H9 (cell line): ENCODE measurements at regions not wholly inside any gene's neighbourhood (a gene's known extent, or its start where the extent isn't known, plus 50 kb on each side); places are given as distances from the start of the nearest gene placed in this dataset.

ENCODE experiments used
- DNase-seq: peaks from one replicate; pipeline ENCODE4 v3.0.0-alpha.2; 2017
- H2AFZ ChIP-seq: one replicate; pipeline ENCODE4 v1.6.1; 2013; ENCODE audit warnings: mild to moderate bottlenecking, low read length, control low read depth, moderate library complexity
- H2AK5ac ChIP-seq: 2 replicates; pipeline ENCODE4 v1.6.1; 2013; ENCODE audit warnings: low read length, control low read depth, mixed read lengths; ENCODE audit not compliant: insufficient read length
- H2BK120ac ChIP-seq: one replicate; pipeline ENCODE4 v1.6.1; 2013; ENCODE audit warnings: low read depth, mild to moderate bottlenecking, low read length, control low read depth, inconsistent platforms; ENCODE audit not compliant: poor library complexity, severe bottlenecking
- H2BK12ac ChIP-seq: 2 replicates; pipeline ENCODE4 v1.6.1; 2013; ENCODE audit warnings: low read length, control low read depth, mixed read lengths, low read depth; ENCODE audit not compliant: insufficient read length
- H2BK15ac ChIP-seq: 2 replicates; pipeline ENCODE4 v1.6.1; 2013; ENCODE audit warnings: low read depth, low read length, control low read depth
- H2BK20ac ChIP-seq: one replicate; pipeline ENCODE4 v1.6.1; 2013; ENCODE audit warnings: low read depth, mild to moderate bottlenecking, low read length, control low read depth, inconsistent platforms; ENCODE audit not compliant: poor library complexity, severe bottlenecking
- H2BK5ac ChIP-seq: 2 replicates; pipeline ENCODE4 v1.6.1; 2013; ENCODE audit warnings: low read length, control low read depth, mixed read lengths; ENCODE audit not compliant: insufficient read length
- H3K14ac ChIP-seq: 2 replicates; pipeline ENCODE4 v1.6.1; 2013; ENCODE audit warnings: low read length, control low read depth; ENCODE audit not compliant: insufficient read depth
- H3K18ac ChIP-seq: 2 replicates; pipeline ENCODE4 v1.6.1; 2013; ENCODE audit warnings: low read depth, mild to moderate bottlenecking, mixed read lengths, low read length, control low read depth; ENCODE audit not compliant: insufficient read length
- H3K23ac ChIP-seq: 2 replicates; pipeline ENCODE4 v1.6.1; 2013; ENCODE audit warnings: low read length, control low read depth, mixed read lengths, low read depth; ENCODE audit not compliant: insufficient read length
- H3K23me2 ChIP-seq: 2 replicates; pipeline ENCODE4 v1.6.1; 2013; ENCODE audit warnings: low read depth, mild to moderate bottlenecking, mixed read lengths, low read length, control low read depth; ENCODE audit not compliant: insufficient read length, poor library complexity, severe bottlenecking
- H3K27ac ChIP-seq: 2 replicates; pipeline ENCODE4 v1.5.1; 2013; ENCODE audit warnings: low read length, control low read depth, mixed read lengths, low read depth; ENCODE audit not compliant: insufficient read length
- H3K27me3 ChIP-seq: 2 replicates; pipeline ENCODE4 v1.6.1; 2013; ENCODE audit warnings: low read length, control low read depth, inconsistent platforms; ENCODE audit not compliant: insufficient read depth
- H3K4ac ChIP-seq: 2 replicates; pipeline ENCODE4 v1.6.1; 2013; ENCODE audit warnings: low read depth, mild to moderate bottlenecking, control low read depth, inconsistent platforms, low read length, moderate library complexity
- H3K4me1 ChIP-seq: 2 replicates; pipeline ENCODE4 v1.6.1; 2013; ENCODE audit warnings: low read length, control low read depth, inconsistent platforms; ENCODE audit not compliant: insufficient read depth
- H3K4me2 ChIP-seq: 2 replicates; pipeline ENCODE4 v1.6.1; 2013; ENCODE audit warnings: low read length, control low read depth, mixed read lengths; ENCODE audit not compliant: insufficient read length, insufficient read depth
- H3K56ac ChIP-seq: 2 replicates; pipeline ENCODE4 v1.6.1; 2013; ENCODE audit warnings: low read depth, mild to moderate bottlenecking, mixed read lengths, low read length, control low read depth; ENCODE audit not compliant: insufficient read length
- H3K79me1 ChIP-seq: 2 replicates; pipeline ENCODE4 v1.6.1; 2013; ENCODE audit warnings: low read depth, mild to moderate bottlenecking, moderate library complexity, low read length, control low read depth, inconsistent platforms; ENCODE audit not compliant: insufficient read depth, poor library complexity, severe bottlenecking
- H3K79me2 ChIP-seq: 2 replicates; pipeline ENCODE4 v1.6.1; 2013; ENCODE audit warnings: low read length, control low read depth, inconsistent platforms; ENCODE audit not compliant: insufficient read depth
- H3K9ac ChIP-seq: 2 replicates; pipeline ENCODE4 v1.6.1; 2013; ENCODE audit warnings: low read length, control low read depth, mixed read lengths; ENCODE audit not compliant: insufficient read length; ENCODE audit errors: extremely low read depth
- H3K9me3 ChIP-seq: one replicate; pipeline ENCODE4 v1.6.1; 2013; ENCODE audit warnings: low read depth, low read length, inconsistent platforms; ENCODE audit not compliant: control insufficient read depth
- H3T11ph ChIP-seq: one replicate; pipeline ENCODE4 v1.6.1; 2013; ENCODE audit warnings: mild to moderate bottlenecking, low read length, control low read depth, inconsistent platforms
- H4K20me1 ChIP-seq: one replicate; pipeline ENCODE4 v1.6.1; 2013; ENCODE audit not compliant: control insufficient read depth, insufficient read length, insufficient read depth
- H4K5ac ChIP-seq: 2 replicates; pipeline ENCODE4 v1.6.1; 2013; ENCODE audit warnings: low read depth, mild to moderate bottlenecking, mixed read lengths, low read length, control low read depth; ENCODE audit not compliant: insufficient read length
- H4K8ac ChIP-seq: replicated peaks from 2 replicates; pipeline ENCODE4 v1.6.1; 2013; ENCODE audit warnings: low read length, control low read depth, mixed read lengths, low read depth; ENCODE audit not compliant: insufficient read length
- H4K91ac ChIP-seq: 2 replicates; pipeline ENCODE4 v1.6.1; 2013; ENCODE audit warnings: low read depth, mild to moderate bottlenecking, moderate library complexity, mixed read lengths, low read length, control low read depth; ENCODE audit not compliant: insufficient read length
- H3K27ac Mint-ChIP-seq, 3 experiments: 2 replicates in 2 of 3; 3 replicates in 1 of 3; pipeline ENCODE4 v1.8.0; 2020 to 2021; ENCODE audit warnings: mixed read lengths in 3 of 3, mild to moderate bottlenecking in 1 of 3, moderate library complexity in 1 of 3
- H3K27me3 Mint-ChIP-seq: 2 replicates; pipeline ENCODE4 v1.8.0; 2021; ENCODE audit warnings: low read depth, mild to moderate bottlenecking, moderate library complexity, mixed read lengths
- H3K36me3 Mint-ChIP-seq, 3 experiments: 2 replicates in 2 of 3; 3 replicates in 1 of 3; pipeline ENCODE4 v1.8.0; 2020 to 2021; ENCODE audit warnings: low read depth in 3 of 3, mixed read lengths in 3 of 3; ENCODE audit not compliant: insufficient read depth in 1 of 3
- H3K4me1 Mint-ChIP-seq, 2 experiments: 2 replicates each; pipeline ENCODE4 v1.8.0; 2020; ENCODE audit warnings: mixed read lengths in 2 of 2
- H3K4me3 Mint-ChIP-seq, 2 experiments: 2 replicates in 1 of 2; 3 replicates in 1 of 2; pipeline ENCODE4 v1.8.0; 2020 to 2021; ENCODE audit warnings: mild to moderate bottlenecking in 2 of 2, mixed read lengths in 2 of 2, moderate library complexity in 1 of 2
- H3K9me3 Mint-ChIP-seq, 2 experiments: 2 replicates in 1 of 2; 3 replicates in 1 of 2; pipeline ENCODE4 v1.8.0; 2020; ENCODE audit warnings: mild to moderate bottlenecking in 2 of 2, mixed read lengths in 2 of 2, moderate library complexity in 1 of 2
- CTCF ChIP-seq: fragments of 200-600 bp; sonication (generic); conservative IDR thresholded peaks from 3 replicates; pipeline ENCODE4 v1.8.0; 2021; ENCODE audit warnings: antibody characterized with exemption, mild to moderate bottlenecking
- WGBS: extraction: QIAGEN DNeasy Blood & Tissue Kit; methylation state at CpG from one replicate; pipeline ENCODE4 v1.1.7; 2013; ENCODE audit warnings: missing lambda C conversion rate, low lambda C conversion rate, mixed read lengths; ENCODE audit not compliant: insufficient read length; ENCODE audit errors: extremely low coverage; 5-methylcytosine and 5-hydroxymethylcytosine counted together

GRCh38 chr2:11990576-11990975 is 244.1 kb downstream of the LPIN1 start:
- no peak overlapping the region for H3K18ac ChIP-seq
- H3K23me2 ChIP-seq: no peaks in the 10 kb centered on the region
- no peak overlapping the region for H3K27ac ChIP-seq
- H4K5ac ChIP-seq: no peak overlapping the region
- no peak for DNase-seq
- no peak overlapping the region for H2AFZ ChIP-seq
- Mint-ChIP-seq H3K4me1 (peaks cover 12 to 25% of the 10 kb centered on the region in 2 experiments), H3K4me3 (no peak overlapping the region), H3K27ac (no peak overlapping the region), H3K27me3 (no peaks in the 10 kb centered on the region; the same call in 1 of the 2 replicates), H3K9me3 (peaks cover 9 to 12% of the 10 kb centered on the region in 2 experiments), H3K36me3 (peaks cover 0 to 12% (median 6%) of the 10 kb centered on the region in 3 experiments; a peak in 5 of 7 replicates)
- H3K4me1 ChIP-seq: peaks cover 10% of the 10 kb centered on the region; the same call in 1 of the 2 replicates
- no peaks in the 10 kb centered on the region for H4K20me1 ChIP-seq
- H2BK20ac ChIP-seq: no peak overlapping the region
- H4K8ac ChIP-seq: no peak overlapping the region
- no peak overlapping the region for H3K23ac ChIP-seq
- no peaks in the 10 kb centered on the region for H3K79me2 ChIP-seq
- no peak overlapping the region for H2AK5ac ChIP-seq
- H2BK5ac ChIP-seq: no peak overlapping the region
- H3K9me3 ChIP-seq: no peaks in the 10 kb centered on the region
- no peak for TF ChIP-seq CTCF
- no peak overlapping the region for H2BK120ac ChIP-seq
- no peak overlapping the region for H2BK15ac ChIP-seq
- no peak overlapping the region for H3K56ac ChIP-seq
- no peak overlapping the region for H2BK12ac ChIP-seq
- H3K27me3 ChIP-seq: no peaks in the 10 kb centered on the region
- no peak overlapping the region for H3K4me2 ChIP-seq
- no peak overlapping the region for H3T11ph ChIP-seq
- WGBS: 100% methylated on average over 1 of the region's 4 CpGs
- H3K79me1 ChIP-seq: no peaks in the 10 kb centered on the region
- H3K9ac ChIP-seq: no peak overlapping the region
- no peak overlapping the region for H3K4ac ChIP-seq
- no peak overlapping the region for H3K14ac ChIP-seq
- no peak overlapping the region for H4K91ac ChIP-seq
